Gastroesophageal sphincter (tissue), 4 donors: ENCODE measurements at regions not wholly inside any gene's neighbourhood (a gene's known extent, or its start where the extent isn't known, plus 50 kb on each side); places are given as distances from the start of the nearest gene placed in this dataset.

Experiments
- ATAC-seq: fragments of 150-250 bp; one replicate; pipeline ENCODE4 v1.9.1; 2016; ENCODE audit warnings: mild to moderate bottlenecking, moderate library complexity
- H3K27ac ChIP-seq, 4 donors: fragments of 200-600 bp; sonication (generic) in 3 of 4; 1 replicate in 3 of 4; 2 replicates in 1 of 4; pipeline ENCODE4 v1.5.1; 2016 to 2019
- H3K27me3 ChIP-seq: fragments of 200-600 bp; sonication (generic); one replicate; pipeline ENCODE4 v1.5.1; 2019
- H3K36me3 ChIP-seq, 2 donors: fragments of 200-600 bp; sonication (generic); one replicate each; pipeline ENCODE4 v1.5.1; 2019; ENCODE audit warnings: control low read depth in 1 of 2
- H3K4me1 ChIP-seq, 3 donors: fragments of 200-600 bp; sonication (generic); 1 replicate in 2 of 3; 2 replicates in 1 of 3; pipeline ENCODE4 v1.5.1; 2016 to 2019; ENCODE audit warnings: control low read depth in 2 of 3
- H3K4me3 ChIP-seq, 2 donors: fragments of 200-600 bp; sonication (generic); one replicate each; pipeline ENCODE4 v1.5.1; 2019; ENCODE audit warnings: mild to moderate bottlenecking in 1 of 2, moderate library complexity in 1 of 2
- H3K9me3 ChIP-seq, 3 donors: fragments of 200-600 bp; sonication (generic); one replicate each; pipeline ENCODE4 v1.5.1; 2017 to 2019; ENCODE audit warnings: control low read depth in 2 of 3
- CTCF ChIP-seq, 4 experiments: fragments of 200-600 bp in 2 of 4; fragments of 450-650 bp in 2 of 4; sonication (generic) in 1 of 4; IDR thresholded peaks; one replicate each; pipeline ENCODE4 v1.5.1; 2017 to 2019; ENCODE audit warnings: antibody characterized with exemption in 4 of 4, mild to moderate bottlenecking in 2 of 4, moderate library complexity in 2 of 4
- EP300 ChIP-seq: sonication (generic); formaldehyde crosslinking; IDR thresholded peaks from one replicate; pipeline ENCODE4 v1.6.1; 2017; ENCODE audit warnings: antibody characterized with exemption, mild to moderate bottlenecking
- POLR2A ChIP-seq, 2 donors: fragments of 450-650 bp; IDR thresholded peaks; one replicate each; pipeline ENCODE4 v1.6.1; 2017; ENCODE audit warnings: antibody characterized with exemption in 2 of 2, mild to moderate bottlenecking in 2 of 2, moderate library complexity in 1 of 2
- POLR2AphosphoS5 ChIP-seq: sonication (generic); formaldehyde crosslinking; IDR thresholded peaks from one replicate; pipeline ENCODE4 v1.6.1; 2017; ENCODE audit warnings: antibody characterized with exemption
- WGBS, 2 donors: methylation state at CpG; one replicate each; pipeline ENCODE4 v1.1.5; 2018; ENCODE audit warnings: low coverage in 1 of 2; 5-methylcytosine and 5-hydroxymethylcytosine counted together

GRCh38 chr3:106256249-106256957 is 387.6 kb upstream of the CBLB start:
- no peaks in the 10 kb centered on the region for H3K9me3 ChIP-seq
- 73 to 84% methylated on average over 5 to 10 of the region's 11 CpGs for WGBS, 2 donors
- TF ChIP-seq EP300, result no peak
- no peak for TF ChIP-seq POLR2A (IDR thresholded peaks at IDR 0.05)
- no peak for ATAC-seq
- no peaks in the 10 kb centered on the region for H3K4me1 ChIP-seq
- H3K27ac ChIP-seq, result no peak overlapping the region
- H3K36me3 ChIP-seq, result no peaks in the 10 kb centered on the region
- no peaks in the 10 kb centered on the region for H3K27me3 ChIP-seq
- no peak overlapping the region for H3K4me3 ChIP-seq

GRCh38 chr3:106257172-106257571 is 388.4 kb upstream of the CBLB start:
- no peaks in the 10 kb centered on the region for H3K36me3 ChIP-seq
- ATAC-seq, result no peak
- WGBS, 2 donors, result 82 to 94% methylated on average over 3 of the region's 3 CpGs
- H3K9me3 ChIP-seq, result no peaks in the 10 kb centered on the region
- no peak for TF ChIP-seq POLR2AphosphoS5
- TF ChIP-seq POLR2A (IDR thresholded peaks at IDR 0.05), result no peak
- TF ChIP-seq CTCF (IDR thresholded peaks at IDR 0.05), result no peak
- TF ChIP-seq EP300, result no peak
- no peaks in the 10 kb centered on the region for H3K27me3 ChIP-seq
- H3K4me3 ChIP-seq, result no peak overlapping the region
- no peak overlapping the region for H3K27ac ChIP-seq
- no peaks in the 10 kb centered on the region for H3K4me1 ChIP-seq

GRCh38 chr3:106261396-106261795 is 392.6 kb upstream of the CBLB start:
- Histone ChIP-seq H3K27ac (no peak overlapping the region), H3K36me3 (no peaks in the 10 kb centered on the region), H3K4me3 (no peak overlapping the region), H3K27me3 (no peaks in the 10 kb centered on the region), H3K9me3 (no peaks in the 10 kb centered on the region), H3K4me1 (no peaks in the 10 kb centered on the region)
- ATAC-seq, result no peak
- no peak for TF ChIP-seq POLR2A (IDR thresholded peaks at IDR 0.05)
- no peak for TF ChIP-seq CTCF (IDR thresholded peaks at IDR 0.05)
- no peak for TF ChIP-seq EP300
- TF ChIP-seq POLR2AphosphoS5, result no peak
- 89 to 100% methylated on average over 1 of the region's 1 CpG for WGBS, 2 donors

GRCh38 chr3:106261915-106262683 is 393.3 kb upstream of the CBLB start:
- no peaks in the 10 kb centered on the region for H3K36me3 ChIP-seq
- ATAC-seq, result no peak
- WGBS, 2 donors, result 53 to 64% methylated on average over 2 of the region's 2 CpGs

GRCh38 chr3:106263011-106263410 is 394.2 kb upstream of the CBLB start:
- Histone ChIP-seq H3K27ac (no peak overlapping the region), H3K27me3 (no peaks in the 10 kb centered on the region), H3K4me3 (no peak overlapping the region), H3K36me3 (no peaks in the 10 kb centered on the region), H3K4me1 (no peaks in the 10 kb centered on the region), H3K9me3 (no peaks in the 10 kb centered on the region)
- TF ChIP-seq EP300 (no peak), POLR2A (IDR thresholded peaks at IDR 0.05) (no peak), CTCF (IDR thresholded peaks at IDR 0.05) (no peak), POLR2AphosphoS5 (no peak)
- ATAC-seq, result no peak
- 63 to 76% methylated on average over 4 to 5 of the region's 5 CpGs for WGBS, 2 donors

More at GRCh38 chr3:106261915-106262683, 393.3 kb upstream of the CBLB start:
- Histone ChIP-seq H3K9me3 (no peaks in the 10 kb centered on the region), H3K27ac (no peak overlapping the region), H3K4me3 (no peak overlapping the region), H3K27me3 (no peaks in the 10 kb centered on the region), H3K4me1 (no peaks in the 10 kb centered on the region)
- no peak for TF ChIP-seq CTCF (IDR thresholded peaks at IDR 0.05)
